ENCODE measurements at regions not wholly inside any gene's neighbourhood (a gene's known extent, or its start where the extent isn't known, plus 50 kb on each side); places are given as distances from the start of the nearest gene placed in this dataset.

GRCh38 chr7:68313806-68314205 lies 1284.5 kb upstream of the AUTS2 start:
- Histone ChIP-seq H2BK12ac (ENCODE audit: low read depth, low read length) (no peak overlapping the region), H2AFZ (ENCODE audit: low read length) (no peak overlapping the region), H2BK20ac (ENCODE audit: low read length) (no peak overlapping the region), H3K27ac (ENCODE audit: low read depth, low read length) (no peak overlapping the region), H3K4ac (replicated peaks; ENCODE audit: insufficient read length, low read depth, low read length) (no peak overlapping the region), H3K18ac (ENCODE audit: extremely low read depth, low read length) (no peak overlapping the region), H3K27me3 (replicated peaks in 1 of 4; ENCODE audit: control insufficient read depth in 3 of 4, extremely low read depth in 1 of 4, insufficient read depth in 3 of 4, low read length in 3 of 4) (no peaks in the 10 kb centered on the region), H3K36me3 (ENCODE audit: control insufficient read depth in 2 of 4, insufficient read depth in 4 of 4, low read length in 3 of 4) (no peaks in the 10 kb centered on the region), H2BK5ac (ENCODE audit: low read depth, low read length) (no peak overlapping the region), H3K79me2 (ENCODE audit: control insufficient read depth in 1 of 2, insufficient read depth in 2 of 2, low read length in 2 of 2) (no peaks in the 10 kb centered on the region), H3K79me1 (ENCODE audit: low read depth, low read length) (no peaks in the 10 kb centered on the region), H3K4me1 (replicated peaks in 1 of 4; ENCODE audit: control insufficient read depth in 3 of 4, insufficient read depth in 4 of 4, low read length in 3 of 4) (no peaks in the 10 kb centered on the region), H3K14ac (ENCODE audit: insufficient read length) (no peak overlapping the region), H2BK120ac (replicated peaks; ENCODE audit: low read depth, low read length) (no peak overlapping the region), H3K4me3 (ENCODE audit: extremely low read depth in 1 of 4, insufficient read depth in 2 of 4, low read depth in 3 of 4, low read length in 4 of 4) (no peak overlapping the region), H3K23me2 (ENCODE audit: low read depth, low read length) (no peaks in the 10 kb centered on the region), H3K9me3 (ENCODE audit: insufficient read depth in 2 of 2, low read depth in 1 of 2, low read length in 1 of 2) (peaks cover 3 to 8% of the 10 kb centered on the region in 2 experiments; a peak in 2 of 4 replicates), H3K56ac (replicated peaks; ENCODE audit: insufficient read length, low read depth, low read length) (no peak overlapping the region), H4K5ac (ENCODE audit: insufficient read length, low read depth, low read length) (no peak overlapping the region), H3K4me2 (ENCODE audit: insufficient read depth in 1 of 2, low read depth in 2 of 2, low read length in 2 of 2) (no peak overlapping the region), H4K8ac (ENCODE audit: extremely low read depth, insufficient read depth, low read length) (no peak overlapping the region), H2BK15ac (ENCODE audit: low read length) (no peak overlapping the region), H2AK5ac (ENCODE audit: low read depth, low read length) (no peak overlapping the region), H4K91ac (replicated peaks; ENCODE audit: insufficient read length, low read length) (no peak overlapping the region), H3K9ac (replicated peaks in 1 of 4; ENCODE audit: extremely low read depth in 1 of 4, low read depth in 3 of 4, low read length in 3 of 4) (no peak overlapping the region), H3K23ac (ENCODE audit: insufficient read length) (no peak overlapping the region), H4K20me1 (replicated peaks in 1 of 2; ENCODE audit: control insufficient read depth in 1 of 2, insufficient read depth in 2 of 2, low read length in 2 of 2) (no peaks in the 10 kb centered on the region)
- WGBS, 2 experiments (ENCODE audit: extremely low coverage in 1 of 2, insufficient coverage in 1 of 2, insufficient read length in 1 of 2, insufficient replicate concordance in 2 of 2, low coverage in 1 of 2, low lambda C conversion rate in 2 of 2, missing lambda C conversion rate in 1 of 2), result 91% methylated on average over 3 of the region's 4 CpGs; no CpG with 5 or more reads in 1 of the 2 experiments
- DNase-seq (ENCODE audit: low read depth in 1 of 2, low spot score in 2 of 2), result no peak
- ChIA-PET CTCF (ENCODE audit: partially characterized antibody) (interaction anchor here (0.6 kb wide), 1 partner anchor 20 kb away, joined by 5 read pairs; no protein-coding TSS in a partner anchor), POLR2A (ENCODE audit: partially characterized antibody) (no interaction called here)
- TF ChIP-seq RBBP5 (IDR thresholded peaks at IDR 0.05; ENCODE audit: borderline replicate concordance, low read depth, low read length) (no peak), CREB1 (IDR thresholded peaks at IDR 0.05) (no peak), CHD1 (IDR thresholded peaks at IDR 0.05; ENCODE audit: low read depth, low read length) (no peak), ASH2L (IDR thresholded peaks at IDR 0.05; ENCODE audit: low read length) (no peak), GTF2F1 (IDR thresholded peaks at IDR 0.05; ENCODE audit: borderline replicate concordance, low read depth, low read length) (no peak), CTBP2 (IDR thresholded peaks at IDR 0.05; ENCODE audit: borderline replicate concordance, insufficient read depth, insufficient read length, low read length) (no peak)
- no peak for FAIRE-seq

Data from H1 (cell line).